HepG2 (cell line): ENCODE measurements at regions not wholly inside any gene's neighbourhood (a gene's known extent, or its start where the extent isn't known, plus 50 kb on each side); places are given as distances from the start of the nearest gene placed in this dataset.

Experiments used
- ATAC-seq: fragments of 200-7000 bp; cut with Tn5 transposase; 3 replicates; pipeline ENCODE4 v1.9.1; 2020; ENCODE audit warnings: mild to moderate bottlenecking, moderate library complexity
- BruUV-seq: library from RNA; stranded (reverse); fragments of 400-500 nt; replicated peaks from 2 replicates; lab custom pipeline; 2021; lab: Mats Ljungman, UMichigan
- CTCF ChIA-PET: fragments of 300-600 bp; formaldehyde crosslinking; extraction: SDS; loops from one replicate; lab custom pipeline; 2021; ENCODE audit warnings: low total read pairs, inconsistent platforms, low intra/inter-chr PET ratio; lab: Yijun Ruan, JAX
- POLR2A ChIA-PET: fragments of 350-600 bp; sonication (Branson Sonifier 250); formaldehyde crosslinking; loops from one replicate; lab custom pipeline; 2020; ENCODE audit warnings: antibody characterized with exemption, inconsistent platforms; lab: Yijun Ruan, JAX
- DNase-seq: peaks from one replicate; pipeline ENCODE4 v3.0.0-alpha.2; 2015; ENCODE audit warnings: low spot score
- FAIRE-seq: peaks from 3 replicates; lab custom pipeline; 2011; peaks lifted over from hg19 to GRCh38; lab: Jason Lieb, UNC
- H2AFZ ChIP-seq: one replicate; pipeline ENCODE4 v1.6.1; 2011; ENCODE audit warnings: low read length, inconsistent platforms
- H3K27ac ChIP-seq: fragments of 300-600 bp; 3 replicates; pipeline ENCODE4 v1.8.0; 2011; ENCODE audit warnings: mixed run types, mild to moderate bottlenecking, mixed read lengths, low read length, inconsistent platforms; ENCODE audit not compliant: insufficient read depth; ENCODE audit errors: extremely low read length
- H3K27me3 ChIP-seq, 2 experiments: fragments of 200-600 bp in 1 of 2; 2 replicates in 1 of 2; 3 replicates in 1 of 2; pipeline versions ENCODE4 v1.6.0 to v1.8.0; 2011; ENCODE audit warnings: low read length in 2 of 2, mild to moderate bottlenecking in 2 of 2, moderate library complexity in 2 of 2, inconsistent platforms in 1 of 2; ENCODE audit not compliant: insufficient read depth in 2 of 2, control insufficient read depth in 1 of 2
- H3K36me3 ChIP-seq, 2 experiments: fragments of 200-600 bp in 1 of 2; replicated peaks in 1 of 2; 2 replicates in 1 of 2; 3 replicates in 1 of 2; pipeline versions ENCODE4 v1.5.1 to v1.8.0; 2011; ENCODE audit warnings: low read length in 2 of 2, inconsistent platforms in 1 of 2; ENCODE audit not compliant: insufficient read depth in 2 of 2, control insufficient read depth in 1 of 2
- H3K4me1 ChIP-seq: 2 replicates; pipeline ENCODE4 v1.5.1; 2012; ENCODE audit warnings: low read length, inconsistent platforms; ENCODE audit not compliant: insufficient read depth
- H3K4me2 ChIP-seq: 2 replicates; pipeline ENCODE4 v1.6.0; 2011; ENCODE audit warnings: low read depth, low read length, inconsistent platforms
- H3K4me3 ChIP-seq, 3 experiments: fragments of 200-600 bp in 1 of 3; sonication (generic), shearing (Covaris generic) in 1 of 3; replicated peaks in 1 of 3; 2 replicates each; pipeline ENCODE4 v1.5.1; 2011 to 2016; ENCODE audit warnings: low read length in 3 of 3, inconsistent platforms in 2 of 3, low read depth in 2 of 3, mild to moderate bottlenecking in 2 of 3, control low read depth in 1 of 3, mixed read lengths in 1 of 3; ENCODE audit not compliant: insufficient read depth in 1 of 3
- H3K79me2 ChIP-seq: one replicate; pipeline ENCODE4 v1.6.1; 2011; ENCODE audit warnings: low read length, inconsistent platforms; ENCODE audit not compliant: insufficient read depth
- H3K9ac ChIP-seq: 2 replicates; pipeline ENCODE4 v1.6.0; 2011; ENCODE audit warnings: mild to moderate bottlenecking, low read depth, low read length, inconsistent platforms; ENCODE audit not compliant: insufficient read depth
- H3K9me3 ChIP-seq: 2 replicates; pipeline ENCODE4 v1.5.1; 2012; ENCODE audit warnings: mild to moderate bottlenecking, low read length
- H4K20me1 ChIP-seq: 2 replicates; pipeline ENCODE4 v1.6.0; 2011; ENCODE audit warnings: inconsistent platforms, mild to moderate bottlenecking, low read length, moderate library complexity; ENCODE audit not compliant: insufficient read depth
- ARNT ChIP-seq: fragments of 450-650 bp; IDR thresholded peaks from 2 replicates; pipeline ENCODE4 v1.6.1; 2017
- PAWR ChIP-seq: sonication (generic); formaldehyde crosslinking; IDR thresholded peaks from 2 replicates; pipeline ENCODE4 v1.4.0; 2020; ENCODE audit warnings: missing genetic modification reagents, mild to moderate bottlenecking, borderline replicate concordance
- PAX8 ChIP-seq: sonication (generic); formaldehyde crosslinking; IDR thresholded peaks from 2 replicates; pipeline ENCODE4 v1.8.0; 2022; ENCODE audit warnings: mild to moderate bottlenecking, missing genetic modification reagents, borderline replicate concordance
- UBTF ChIP-seq: sonication (generic); formaldehyde crosslinking; IDR thresholded peaks from 2 replicates; pipeline ENCODE4 v1.4.0; 2020; ENCODE audit warnings: mild to moderate bottlenecking, missing genetic modification reagents
- XRCC5 ChIP-seq: fragments of 200-400 bp; formaldehyde crosslinking; optimal IDR thresholded peaks from 2 replicates; pipeline ENCODE3; 2017; ENCODE audit warnings: mild to moderate bottlenecking, low read length
- ZNF761 ChIP-seq: sonication (generic); formaldehyde crosslinking; conservative IDR thresholded peaks from 2 replicates; pipeline ENCODE4 v1.4.0; 2020; ENCODE audit warnings: mild to moderate bottlenecking, missing genetic modification reagents
- ZNF777 ChIP-seq: sonication (generic); formaldehyde crosslinking; IDR thresholded peaks from 2 replicates; pipeline ENCODE4 v1.4.0; 2020; ENCODE audit warnings: missing genetic modification reagents
- WGBS: methylation state at CpG from one replicate; pipeline ENCODE4 v1.1.6; 2017; ENCODE audit warnings: low lambda C conversion rate; 5-methylcytosine and 5-hydroxymethylcytosine counted together
- in situ Hi-C: cut with HindIII; loops from 2 replicates; pipeline ENCODE4 v1.10.0; 2017; ENCODE audit warnings: low pct_unique_long_range_greater_than_20kb; ENCODE audit not compliant: extremely low pct_ligation_motif_present
- intact Hi-C: fragments of 100-400 bp; cut with micrococcal nuclease; formaldehyde crosslinking; loops from one replicate; pipeline ENCODE4 v1.10.0; 2022; ENCODE audit not compliant: unreplicated experiment

GRCh38 chr5:73290242-73290641, 117.2 kb downstream of the TMEM174 start:
- Histone ChIP-seq H2AFZ (no peak overlapping the region), H4K20me1 (no peaks in the 10 kb centered on the region), H3K4me2 (no peak overlapping the region), H3K4me3 (no peak overlapping the region), H3K9ac (no peak overlapping the region), H3K27ac (no peak overlapping the region), H3K36me3 (no peaks in the 10 kb centered on the region), H3K4me1 (no peaks in the 10 kb centered on the region), H3K79me2 (no peaks in the 10 kb centered on the region), H3K9me3 (no peaks in the 10 kb centered on the region; the same call in 1 of the 2 replicates), H3K27me3 (peaks cover 3 to 55% of the 10 kb centered on the region in 2 experiments; a peak in 4 of 5 replicates)
- TF ChIP-seq PAX8 (CRISPR knock-in tag) (no peak), UBTF (CRISPR knock-in tag) (no peak), ARNT (no peak), ZNF761 (no peak), XRCC5 (no peak), ZNF777 (CRISPR knock-in tag) (no peak), PAWR (no peak)
- in situ Hi-C loops: no loop called here
- ChIA-PET POLR2A (no interaction called here), CTCF (no interaction called here)
- FAIRE-seq (no peak), DNase-seq (no peak), ATAC-seq (no peak)
- 0% methylated on average over 3 of the region's 3 CpGs for WGBS
- intact Hi-C loops: no loop called here
- BruUV-seq: no TSS peak
